ENCODE measurements at regions not wholly inside any gene's neighbourhood (a gene's known extent, or its start where the extent isn't known, plus 50 kb on each side); places are given as distances from the start of the nearest gene placed in this dataset.

GRCh38 chr7:125814100-125814499 lies 884.5 kb upstream of the POT1 start:
- no peak for TF ChIP-seq CTCF (IDR thresholded peaks at IDR 0.05)
- no peak for TF ChIP-seq POLR2A (IDR thresholded peaks at IDR 0.05)
- TF ChIP-seq POLR2AphosphoS5 (IDR thresholded peaks at IDR 0.05) = no peak

All from prostate gland (tissue), 2 donors.